SHP77 (cell line): ENCODE measurements at regions not wholly inside any gene's neighbourhood (a gene's known extent, or its start where the extent isn't known, plus 50 kb on each side); places are given as distances from the start of the nearest gene placed in this dataset.
A peak's percentile ranks its signal among the peaks of the same experiment; 100 is the strongest.
"Not testable (repeated sequence)": the region's sequence is repeated elsewhere in the genome, so short reads cannot be mapped to it uniquely, and the experiment has no call there.

Source experiments
- DNase-seq, 2 experiments: peaks; one replicate each; lab custom pipeline; 2025; lab: John Stamatoyannopoulos, UW

DNA sequence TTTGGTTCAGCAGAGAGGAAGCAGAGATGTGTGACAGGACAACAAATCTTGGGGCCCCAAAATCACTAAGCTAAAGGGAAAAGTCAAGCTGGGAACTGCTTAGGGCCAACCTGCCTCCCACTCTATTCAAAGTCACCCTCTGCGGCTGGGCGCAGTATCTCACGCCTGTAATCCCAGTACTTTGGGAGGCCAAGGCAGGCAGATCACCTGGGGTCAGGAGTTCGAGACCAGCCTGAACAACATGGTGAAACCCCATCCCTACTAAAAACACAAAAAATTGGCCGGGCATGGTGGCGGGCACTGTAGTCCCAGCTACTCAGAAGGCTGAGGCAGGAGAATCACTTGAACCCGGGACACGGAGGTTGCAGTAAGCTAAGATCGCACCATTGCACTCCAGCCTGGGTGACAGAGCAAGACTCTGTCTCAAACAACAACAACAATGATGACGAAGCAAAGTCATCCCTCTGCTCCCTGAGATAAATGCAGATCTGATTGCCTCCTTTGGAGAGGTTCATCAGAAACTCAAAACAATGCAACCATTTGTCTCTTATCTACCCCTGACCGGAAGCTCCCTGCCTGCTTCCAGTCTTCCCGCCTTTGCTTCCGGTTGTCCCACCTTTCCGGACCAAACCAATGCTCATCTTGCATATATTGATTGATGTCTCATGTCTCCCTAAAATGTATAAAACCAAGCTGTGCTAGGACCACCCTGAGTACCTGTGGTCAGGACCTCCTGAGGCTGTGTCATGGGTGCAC is 136.4 kb upstream of the AFDN start:
- DNase-seq: not testable (repeated sequence)

GRCh38 chr6:167690931-167691330 is 135.8 kb upstream of the AFDN start:
- DNase-seq: no peak

- no peak for DNase-seq
These were observed 135.0 kb upstream of the AFDN start for GRCh38 chr6:167691533-167692312.

- not testable (repeated sequence) for DNase-seq
These were observed 133.2 kb upstream of the AFDN start for GRCh38 chr6:167693478-167693877.

- DNase-seq: no peak
These were observed 130.9 kb upstream of the AFDN start for GRCh38 chr6:167695831-167696230.

GRCh38 chr6:167696296-167696695 is 130.4 kb upstream of the AFDN start:
- no peak for DNase-seq

GRCh38 chr6:167697316-167697715 is 129.4 kb upstream of the AFDN start:
- peak; percentile 6 to 9 for DNase-seq

DNA sequence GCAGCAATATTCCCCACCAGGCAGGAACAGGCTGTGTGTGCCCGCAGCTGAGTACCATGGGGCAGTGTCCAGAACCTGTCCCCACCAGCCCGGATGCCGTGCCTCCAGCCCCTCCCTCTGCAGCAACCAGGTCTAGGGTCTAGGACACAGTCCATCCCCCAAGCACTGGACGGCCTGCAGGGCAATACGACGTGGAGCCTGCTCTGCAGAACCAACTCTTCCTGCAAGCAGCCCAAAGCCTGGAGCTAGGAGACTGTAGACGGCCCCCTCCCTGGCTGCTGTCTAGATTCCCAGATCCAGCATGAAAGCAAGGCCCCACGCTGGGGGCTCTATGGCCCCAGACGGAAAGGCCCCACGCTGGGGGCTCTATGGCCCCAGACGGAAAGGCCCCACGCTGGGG is 128.2 kb upstream of the AFDN start:
- DNase-seq: no peak

DNA sequence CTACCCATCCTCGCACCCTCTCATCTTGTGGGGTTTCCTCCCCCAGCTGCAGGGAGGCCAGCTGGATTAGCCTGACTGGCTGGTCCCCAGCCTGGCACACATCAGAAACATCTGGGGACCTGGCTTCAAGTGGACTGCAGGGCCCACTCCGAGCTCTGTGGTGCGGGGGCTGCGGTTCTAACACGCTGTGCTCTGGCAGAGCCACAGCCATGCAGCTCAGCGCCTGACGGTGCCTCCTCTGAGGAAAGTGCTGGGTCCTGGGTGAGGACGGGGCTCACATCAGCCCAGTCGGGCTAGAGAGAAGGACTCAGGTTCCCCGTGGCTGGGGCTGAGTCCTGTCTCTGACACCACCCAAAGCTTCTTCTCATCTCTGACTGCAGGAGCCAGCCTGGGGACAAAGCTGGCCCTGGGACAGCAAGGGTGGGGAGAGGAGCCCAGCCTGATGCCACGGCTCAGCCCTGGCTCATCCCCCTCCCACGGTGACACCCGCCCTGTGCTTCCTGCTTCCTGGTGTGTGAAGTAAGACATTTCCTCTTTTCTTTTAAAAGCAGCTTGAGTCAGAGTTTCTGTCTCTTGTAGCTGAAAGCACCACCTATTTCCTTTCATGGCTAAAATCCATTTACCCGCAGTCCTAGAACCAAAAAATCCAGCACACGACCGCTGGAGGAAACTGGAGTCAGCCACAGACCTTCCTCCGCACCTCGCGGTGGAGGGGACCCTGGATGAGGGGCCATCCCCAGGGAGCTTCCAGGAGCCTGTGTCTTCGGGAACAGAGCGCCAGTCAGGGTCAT is 127.4 kb upstream of the AFDN start:
- DNase-seq: no peak

DNA sequence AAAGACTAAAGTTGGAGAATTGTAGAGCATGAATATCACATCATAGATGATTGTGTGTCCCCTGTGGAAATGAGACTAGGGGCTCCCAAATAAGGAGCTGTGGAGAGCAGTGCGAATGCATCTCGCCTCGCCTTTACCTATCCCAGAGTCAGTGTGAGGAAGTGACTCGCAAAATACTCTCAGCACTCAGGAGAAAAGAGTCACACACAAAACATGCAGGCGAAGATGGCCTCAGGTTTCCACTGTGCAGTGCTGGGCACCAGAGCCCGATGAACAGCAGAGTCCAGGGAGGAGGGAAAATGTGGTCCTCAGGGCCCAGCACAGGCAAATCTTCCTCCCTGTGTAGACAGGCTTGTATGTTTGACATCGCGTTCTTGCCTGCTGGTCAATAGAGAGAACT is 126.5 kb upstream of the AFDN start:
- no peak for DNase-seq

GRCh38 chr6:167701010-167701409 is 125.7 kb upstream of the AFDN start:
- DNase-seq: no peak

DNA sequence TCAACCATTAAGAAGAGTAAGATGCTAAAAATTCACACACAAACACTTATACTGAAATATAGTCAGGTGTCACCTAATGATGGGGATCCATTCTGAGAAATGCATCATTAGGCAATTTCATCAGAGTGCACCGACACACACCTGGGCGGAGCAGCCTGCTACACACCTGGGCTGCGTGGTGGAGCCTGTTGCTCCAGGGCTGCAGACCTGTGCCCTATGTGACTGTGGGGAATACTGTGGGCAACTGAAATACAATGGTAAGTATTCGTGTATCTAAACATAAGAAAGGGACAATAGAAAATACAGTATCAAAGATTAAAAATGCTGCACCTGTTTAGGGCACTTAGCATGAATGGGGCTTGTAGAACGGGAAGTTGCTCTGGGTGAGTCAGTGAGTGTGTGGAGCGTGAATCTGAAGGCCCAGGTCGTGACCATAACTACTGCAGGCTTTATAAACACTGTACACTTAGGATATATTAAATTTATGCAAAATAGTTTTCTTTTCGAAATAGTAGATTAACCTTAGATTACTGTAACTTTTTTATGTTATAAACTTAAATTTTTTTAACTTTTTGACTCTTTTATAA is 124.4 kb upstream of the AFDN start:
- DNase-seq: no peak

DNA sequence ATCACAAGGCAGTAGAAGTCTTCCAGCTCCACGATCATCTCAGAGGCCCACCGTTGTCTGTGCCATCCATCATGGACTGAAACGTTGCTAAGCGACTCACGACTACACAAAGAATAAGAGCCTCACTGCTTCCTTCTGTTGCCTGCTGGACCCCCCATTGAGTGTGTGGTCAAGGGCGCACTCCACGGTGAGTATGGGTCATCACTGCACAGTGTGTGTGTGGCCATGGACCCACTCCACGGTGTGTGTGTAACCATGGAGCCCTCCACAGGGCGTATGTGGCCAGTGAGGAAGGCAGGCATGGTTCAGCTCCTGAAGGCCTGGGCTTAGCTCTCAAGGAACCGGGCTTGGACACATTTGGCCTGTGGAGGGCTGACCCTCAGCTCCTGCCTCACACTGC is 123.4 kb upstream of the AFDN start:
- DNase-seq: no peak

GRCh38 chr6:167703781-167704180 is 122.9 kb upstream of the AFDN start:
- no peak for DNase-seq

DNA sequence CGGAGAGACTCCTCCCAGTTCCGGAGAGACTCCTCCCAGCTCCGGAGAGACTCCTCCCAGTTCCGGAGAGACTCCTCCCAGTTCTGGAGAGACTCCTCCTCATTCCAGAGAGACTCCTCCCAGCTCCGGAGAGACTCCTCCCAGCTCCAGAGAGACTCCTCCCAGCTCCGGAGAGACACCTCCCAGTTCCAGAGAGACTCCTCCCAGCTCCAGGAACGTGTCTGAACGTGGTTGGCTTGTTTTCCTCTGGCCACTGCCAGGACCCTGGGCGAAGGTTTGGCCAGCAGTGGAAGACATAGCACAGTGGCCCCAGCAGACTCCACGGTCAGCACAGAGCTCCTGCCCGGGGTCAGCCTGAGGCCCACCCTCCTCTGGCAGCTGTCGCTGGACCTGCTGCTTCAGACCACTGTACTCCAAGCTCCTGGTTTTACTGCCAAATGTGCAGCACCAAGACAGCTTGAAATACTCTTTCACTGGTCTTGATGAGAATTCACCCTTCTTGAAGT is 122.3 kb upstream of the AFDN start:
- no peak for DNase-seq

DNA sequence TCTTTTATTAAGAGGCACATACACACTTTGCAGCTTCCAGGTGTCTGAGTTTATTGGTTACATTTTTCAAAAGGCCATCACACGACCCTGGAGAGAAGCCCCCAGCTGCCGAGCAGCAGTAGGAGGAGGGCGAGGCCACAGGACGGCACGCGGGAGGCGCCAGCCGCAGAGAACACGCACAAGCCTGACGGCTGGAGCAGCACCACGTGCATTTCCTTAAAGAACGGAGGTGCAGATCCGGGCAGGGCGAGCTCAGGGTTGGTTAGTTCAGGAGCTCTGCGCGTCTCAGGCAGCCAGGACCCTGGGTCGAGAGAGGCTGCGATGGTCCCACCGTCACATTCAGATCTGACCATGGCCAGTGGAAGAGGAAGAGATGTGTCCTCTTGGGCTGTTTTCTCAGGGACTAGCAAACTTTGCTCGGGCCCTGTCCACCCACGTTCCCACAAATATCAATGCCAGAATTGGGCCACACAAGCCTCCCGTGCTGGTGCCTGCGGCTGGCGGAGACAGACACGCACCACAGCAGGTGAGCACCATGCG is 121.4 kb upstream of the AFDN start:
- no peak for DNase-seq

GRCh38 chr6:167706313-167707109 is 120.2 kb upstream of the AFDN start:
- no peak for DNase-seq

- DNase-seq: no peak
These were observed 118.8 kb upstream of the AFDN start for GRCh38 chr6:167707686-167708500.

DNA sequence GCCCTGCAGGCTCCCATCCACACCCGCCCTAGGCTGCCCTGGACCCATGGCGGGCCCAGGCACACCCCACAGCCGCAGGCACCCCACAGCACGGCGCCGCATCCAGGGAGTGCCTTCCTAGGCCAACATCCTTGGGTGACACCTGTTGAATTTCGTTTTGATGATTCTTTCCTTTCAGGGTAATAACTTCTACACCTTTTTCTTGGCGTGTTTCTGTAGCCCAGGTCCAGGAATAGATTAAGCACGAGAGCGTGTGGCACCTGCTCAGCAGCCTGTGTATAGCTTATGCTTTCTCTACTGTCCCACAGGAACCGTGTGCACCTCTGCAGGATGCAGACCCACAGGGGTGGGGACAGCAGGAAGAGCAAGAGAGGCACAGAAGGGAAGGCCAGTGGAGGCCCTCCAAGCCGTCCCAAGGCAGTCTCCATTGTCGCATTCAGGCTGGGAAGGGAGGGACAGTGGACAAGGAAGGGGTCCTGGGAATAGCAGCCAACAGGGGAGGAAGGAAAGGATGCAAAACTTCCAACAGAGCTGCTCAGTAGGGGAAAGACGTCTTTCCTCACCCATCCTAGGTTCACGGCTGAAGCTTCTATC is 118.1 kb upstream of the AFDN start:
- DNase-seq: no peak

DNA sequence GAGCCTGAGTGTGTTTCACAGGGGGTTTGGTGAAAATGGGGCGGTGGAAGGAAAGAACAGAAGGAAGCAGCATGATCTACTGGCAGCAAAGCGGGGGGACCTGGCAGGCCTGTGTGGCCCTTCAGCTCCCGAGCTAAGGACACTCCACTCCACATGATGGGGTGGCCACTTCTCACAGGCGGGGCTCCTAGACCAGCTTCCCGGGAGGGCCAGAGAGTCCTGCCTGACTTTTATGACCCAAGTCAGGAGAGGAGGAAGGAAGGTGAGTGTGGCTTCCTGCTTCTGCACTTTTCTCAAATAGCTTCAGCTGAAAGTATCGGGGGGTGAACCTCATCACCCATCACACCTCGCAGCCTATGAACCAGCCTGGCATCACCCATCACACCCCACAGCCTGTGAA is 117.5 kb upstream of the AFDN start:
- DNase-seq: no peak
